ENCODE measurements at regions not wholly inside any gene's neighbourhood (a gene's known extent, or its start where the extent isn't known, plus 50 kb on each side); places are given as distances from the start of the nearest gene placed in this dataset.

DNA sequence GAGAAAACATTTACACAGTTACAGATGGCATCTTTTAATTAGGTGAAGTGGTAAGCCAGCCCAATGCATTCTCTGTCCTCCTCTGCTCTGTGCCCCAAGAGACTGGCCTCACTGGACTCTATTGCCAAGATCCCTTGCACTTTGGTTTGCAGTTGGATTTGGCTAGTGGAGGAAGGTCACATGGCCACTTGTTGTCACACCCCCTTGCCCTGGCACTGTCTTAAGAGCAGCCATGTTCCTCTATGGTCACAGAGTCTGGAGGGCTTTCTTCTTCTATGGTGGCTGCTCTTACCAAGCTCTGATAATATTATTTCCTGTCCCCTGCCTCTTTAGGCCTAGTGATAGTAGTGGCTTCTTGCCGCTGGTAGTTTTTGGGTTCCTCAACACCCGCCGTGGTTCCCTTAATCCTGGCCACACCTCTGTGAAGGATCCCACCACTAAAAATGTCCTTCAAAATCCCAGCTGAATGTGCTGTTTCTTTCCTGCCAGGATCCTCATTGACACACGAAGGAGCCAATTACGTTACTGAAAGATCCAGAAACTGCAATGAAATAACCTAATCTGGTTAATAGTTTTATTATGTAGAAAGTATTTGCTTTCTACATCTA, 111.1 kb downstream of the CDC42EP3 start:
- no peak for DNase-seq (ENCODE audit: low spot score)
- TF ChIP-seq, protein P1, sequence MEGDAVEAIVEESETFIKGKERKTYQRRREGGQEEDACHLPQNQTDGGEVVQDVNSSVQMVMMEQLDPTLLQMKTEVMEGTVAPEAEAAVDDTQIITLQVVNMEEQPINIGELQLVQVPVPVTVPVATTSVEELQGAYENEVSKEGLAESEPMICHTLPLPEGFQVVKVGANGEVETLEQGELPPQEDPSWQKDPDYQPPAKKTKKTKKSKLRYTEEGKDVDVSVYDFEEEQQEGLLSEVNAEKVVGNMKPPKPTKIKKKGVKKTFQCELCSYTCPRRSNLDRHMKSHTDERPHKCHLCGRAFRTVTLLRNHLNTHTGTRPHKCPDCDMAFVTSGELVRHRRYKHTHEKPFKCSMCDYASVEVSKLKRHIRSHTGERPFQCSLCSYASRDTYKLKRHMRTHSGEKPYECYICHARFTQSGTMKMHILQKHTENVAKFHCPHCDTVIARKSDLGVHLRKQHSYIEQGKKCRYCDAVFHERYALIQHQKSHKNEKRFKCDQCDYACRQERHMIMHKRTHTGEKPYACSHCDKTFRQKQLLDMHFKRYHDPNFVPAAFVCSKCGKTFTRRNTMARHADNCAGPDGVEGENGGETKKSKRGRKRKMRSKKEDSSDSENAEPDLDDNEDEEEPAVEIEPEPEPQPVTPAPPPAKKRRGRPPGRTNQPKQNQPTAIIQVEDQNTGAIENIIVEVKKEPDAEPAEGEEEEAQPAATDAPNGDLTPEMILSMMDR (IDR thresholded peaks at IDR 0.05; ENCODE audit: borderline replicate concordance, control extremely low read depth, extremely low read depth, insufficient read depth, missing control alignments): no peak
- in situ Hi-C loops (cut with MboI; ENCODE audit: low sequenced_read_pairs, unreplicated experiment): no loop called here

GRCh38 chr2:37560863-37561614, 110.4 kb downstream of the CDC42EP3 start:
- DNase-seq (ENCODE audit: low spot score): no peak
- TF ChIP-seq, protein P1 (IDR thresholded peaks at IDR 0.05; ENCODE audit: borderline replicate concordance, control extremely low read depth, extremely low read depth, insufficient read depth, missing control alignments): no peak

GRCh38 chr2:37561615-37562569, 109.5 kb downstream of the CDC42EP3 start:
- DNase-seq (ENCODE audit: low spot score): no peak
- in situ Hi-C loops (cut with MboI; ENCODE audit: low sequenced_read_pairs, unreplicated experiment): no loop called here
- TF ChIP-seq, protein P1 (IDR thresholded peaks at IDR 0.05; ENCODE audit: borderline replicate concordance, control extremely low read depth, extremely low read depth, insufficient read depth, missing control alignments): no peak

More at GRCh38 chr2:37560863-37561614, 110.4 kb downstream of the CDC42EP3 start:
- in situ Hi-C loops (cut with MboI; ENCODE audit: low sequenced_read_pairs, unreplicated experiment): no loop called here

- in situ Hi-C loops (cut with MboI; ENCODE audit: low sequenced_read_pairs, unreplicated experiment): no loop called here
- TF ChIP-seq, protein P1 (IDR thresholded peaks at IDR 0.05; ENCODE audit: borderline replicate concordance, control extremely low read depth, extremely low read depth, insufficient read depth, missing control alignments): no peak
These were observed 107.9 kb downstream of the CDC42EP3 start for GRCh38 chr2:37563375-37564015.

DNA sequence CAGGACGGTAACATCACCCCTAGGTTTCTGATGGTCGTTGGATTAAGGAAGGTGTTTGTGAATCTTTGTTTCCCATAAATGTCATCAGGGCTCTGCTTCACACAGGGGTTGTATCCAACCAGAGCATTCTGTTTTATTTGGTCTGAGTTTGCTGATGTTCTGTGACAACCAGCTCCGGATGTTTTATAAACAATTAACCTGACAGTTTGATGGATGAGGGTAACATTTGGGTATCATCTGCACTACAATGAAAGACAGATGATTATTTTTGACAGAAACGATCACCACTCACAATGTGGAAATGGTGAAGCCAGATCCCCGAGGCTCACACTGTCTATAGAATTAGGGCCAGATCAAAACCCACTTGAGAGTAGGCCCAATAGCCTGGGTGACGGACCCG, 107.1 kb downstream of the CDC42EP3 start:
- no peak for DNase-seq (ENCODE audit: low spot score)
- in situ Hi-C loops (cut with MboI; ENCODE audit: low sequenced_read_pairs, unreplicated experiment): no loop called here
- TF ChIP-seq, protein P1 (IDR thresholded peaks at IDR 0.05; ENCODE audit: borderline replicate concordance, control extremely low read depth, extremely low read depth, insufficient read depth, missing control alignments): no peak

More at GRCh38 chr2:37563375-37564015, 107.9 kb downstream of the CDC42EP3 start:
- DNase-seq (ENCODE audit: low spot score): no peak

DNA sequence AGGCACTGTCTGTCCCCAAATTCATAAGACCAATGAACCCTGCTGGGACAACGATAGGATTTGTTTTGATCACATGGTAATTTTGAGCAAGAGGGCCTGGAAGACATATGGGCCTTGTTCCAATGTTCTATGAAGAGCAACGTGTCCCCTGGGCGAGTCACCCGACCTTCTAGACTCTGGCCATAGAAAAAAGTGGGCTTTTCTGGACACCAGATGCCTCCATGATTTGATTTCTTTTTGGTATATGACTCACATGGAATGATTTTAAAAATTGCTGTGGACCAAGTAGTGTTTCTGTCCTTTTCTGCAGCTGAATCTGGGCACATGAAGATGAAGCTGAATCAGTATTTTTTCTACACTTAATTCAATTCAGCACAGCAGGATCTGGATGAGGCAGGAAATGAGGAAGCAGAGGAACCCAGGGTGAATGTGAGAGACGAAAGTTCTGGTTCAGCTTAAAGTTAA, 104.9 kb downstream of the CDC42EP3 start:
- in situ Hi-C loops (cut with MboI; ENCODE audit: low sequenced_read_pairs, unreplicated experiment): no loop called here
- DNase-seq (ENCODE audit: low spot score): no peak
- TF ChIP-seq, protein P1 (IDR thresholded peaks at IDR 0.05; ENCODE audit: borderline replicate concordance, control extremely low read depth, extremely low read depth, insufficient read depth, missing control alignments): no peak

All from GM13976 (cell line).